Osteocyte (in vitro differentiated cells): ENCODE measurements at regions not wholly inside any gene's neighbourhood (a gene's known extent, or its start where the extent isn't known, plus 50 kb on each side); places are given as distances from the start of the nearest gene placed in this dataset.

Experiments used
- DNase-seq: peaks from one replicate; pipeline ENCODE4 v3.0.0; 2021; ENCODE audit warnings: mixed read lengths; ENCODE audit not compliant: unreplicated experiment; ENCODE audit errors: extremely low spot score
- H3K27ac Mint-ChIP-seq: one replicate; pipeline ENCODE4 v1.8.0; 2021; ENCODE audit warnings: mild to moderate bottlenecking, mixed read lengths; ENCODE audit not compliant: unreplicated experiment
- H3K27me3 Mint-ChIP-seq: one replicate; pipeline ENCODE4 v1.8.0; 2021; ENCODE audit warnings: mixed read lengths; ENCODE audit not compliant: unreplicated experiment
- H3K36me3 Mint-ChIP-seq: one replicate; pipeline ENCODE4 v1.8.0; 2021; ENCODE audit warnings: mixed read lengths; ENCODE audit not compliant: unreplicated experiment
- H3K4me1 Mint-ChIP-seq: one replicate; pipeline ENCODE4 v1.8.0; 2021; ENCODE audit warnings: mixed read lengths; ENCODE audit not compliant: unreplicated experiment
- H3K4me3 Mint-ChIP-seq: one replicate; pipeline ENCODE4 v1.8.0; 2021; ENCODE audit warnings: mild to moderate bottlenecking, moderate library complexity, mixed read lengths; ENCODE audit not compliant: unreplicated experiment
- H3K9me3 Mint-ChIP-seq: one replicate; pipeline ENCODE4 v1.8.0; 2021; ENCODE audit warnings: mixed read lengths; ENCODE audit not compliant: unreplicated experiment
- CTCF ChIP-seq: fragments of 200-600 bp; sonication (generic); IDR thresholded peaks from 2 replicates; pipeline ENCODE4 v1.5.0; 2021; ENCODE audit warnings: antibody characterized with exemption, mild to moderate bottlenecking, moderate library complexity

- Mint-ChIP-seq H3K27me3 (no peaks in the 10 kb centered on the region), H3K36me3 (no peaks in the 10 kb centered on the region), H3K4me3 (no peak overlapping the region), H3K4me1 (no peaks in the 10 kb centered on the region), H3K27ac (no peak overlapping the region), H3K9me3 (peaks cover 21% of the 10 kb centered on the region)
- no peak for TF ChIP-seq CTCF
- DNase-seq = no peak
Measured at GRCh38 chr2:23132823-23133595, 252.0 kb upstream of the KLHL29 start.

- no peak for TF ChIP-seq CTCF
- Mint-ChIP-seq H3K27me3 (no peaks in the 10 kb centered on the region), H3K4me3 (no peak overlapping the region), H3K27ac (no peak overlapping the region), H3K36me3 (no peaks in the 10 kb centered on the region), H3K4me1 (no peaks in the 10 kb centered on the region), H3K9me3 (peaks cover 15% of the 10 kb centered on the region)
- DNase-seq = no peak
Measured at GRCh38 chr2:23134726-23135125, 250.3 kb upstream of the KLHL29 start.

- DNase-seq = no peak
- no peak for TF ChIP-seq CTCF
- no peak overlapping the region for H3K4me3 Mint-ChIP-seq
- no peaks in the 10 kb centered on the region for H3K36me3 Mint-ChIP-seq
- H3K9me3 Mint-ChIP-seq = peaks cover 9% of the 10 kb centered on the region
- no peak overlapping the region for H3K27ac Mint-ChIP-seq
- no peaks in the 10 kb centered on the region for H3K4me1 Mint-ChIP-seq
- H3K27me3 Mint-ChIP-seq = no peaks in the 10 kb centered on the region
Measured at GRCh38 chr2:23135481-23136100, 249.4 kb upstream of the KLHL29 start.

GRCh38 chr2:23137166-23137565 lies 247.8 kb upstream of the KLHL29 start:
- Mint-ChIP-seq H3K4me1 (no peaks in the 10 kb centered on the region), H3K4me3 (no peak overlapping the region), H3K9me3 (no peaks in the 10 kb centered on the region), H3K27me3 (no peaks in the 10 kb centered on the region), H3K27ac (no peak overlapping the region), H3K36me3 (no peaks in the 10 kb centered on the region)
- no peak for TF ChIP-seq CTCF
- DNase-seq = no peak

- H3K9me3 Mint-ChIP-seq = no peaks in the 10 kb centered on the region
- no peak for DNase-seq
- no peaks in the 10 kb centered on the region for H3K27me3 Mint-ChIP-seq
- H3K4me1 Mint-ChIP-seq = no peaks in the 10 kb centered on the region
- TF ChIP-seq CTCF = no peak
- H3K27ac Mint-ChIP-seq = no peak overlapping the region
- H3K36me3 Mint-ChIP-seq = no peaks in the 10 kb centered on the region
- H3K4me3 Mint-ChIP-seq = no peak overlapping the region
Measured at GRCh38 chr2:23138701-23139100, 246.3 kb upstream of the KLHL29 start.
